H1 (cell line): ENCODE measurements at regions not wholly inside any gene's neighbourhood (a gene's known extent, or its start where the extent isn't known, plus 50 kb on each side); places are given as distances from the start of the nearest gene placed in this dataset.

ENCODE experiments used
- POU5F1 ChIP-seq: IDR thresholded peaks from 2 replicates; pipeline ENCODE4 v1.6.1; 2011; ENCODE audit warnings: low read depth, mild to moderate bottlenecking, low read length, moderate library complexity
- TF ChIP-seq, protein P1 (sequence below): fragments of 300-600 bp; sonication (generic); IDR thresholded peaks from 2 replicates; pipeline ENCODE4 v1.7.1; 2012; ENCODE audit warnings: low read length, moderate library complexity, mild to moderate bottlenecking, inconsistent platforms; ENCODE audit not compliant: insufficient replicate concordance
- TF ChIP-seq, protein P2 (sequence below): IDR thresholded peaks from 2 replicates; pipeline ENCODE4 v1.6.1; 2011; ENCODE audit warnings: low read depth, mild to moderate bottlenecking, low read length; ENCODE audit not compliant: insufficient read depth

DNA sequence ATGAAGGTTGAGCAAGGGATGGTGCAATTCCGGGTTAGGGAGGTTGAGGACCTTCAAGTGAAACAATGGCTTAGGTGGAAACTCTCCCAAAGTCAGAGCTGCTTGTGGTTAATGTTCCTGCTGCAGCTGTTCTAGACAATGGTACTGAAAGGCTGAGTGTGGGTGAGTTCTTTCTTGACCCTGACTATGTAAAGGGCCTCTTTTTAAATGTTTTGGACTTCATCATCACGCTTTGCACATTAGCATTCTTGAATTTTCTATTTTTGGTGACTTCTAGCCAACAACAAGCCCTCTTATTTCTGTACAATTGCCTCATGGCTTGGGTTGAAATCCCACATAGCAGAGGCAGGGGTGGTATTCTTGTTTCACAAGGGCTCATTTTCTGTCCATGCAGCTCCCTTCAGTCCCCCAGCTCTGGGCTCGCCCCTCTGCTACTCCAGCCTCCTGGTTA, 136.3 kb upstream of the ANKRD55 start (continued):
- TF ChIP-seq, protein P1, sequence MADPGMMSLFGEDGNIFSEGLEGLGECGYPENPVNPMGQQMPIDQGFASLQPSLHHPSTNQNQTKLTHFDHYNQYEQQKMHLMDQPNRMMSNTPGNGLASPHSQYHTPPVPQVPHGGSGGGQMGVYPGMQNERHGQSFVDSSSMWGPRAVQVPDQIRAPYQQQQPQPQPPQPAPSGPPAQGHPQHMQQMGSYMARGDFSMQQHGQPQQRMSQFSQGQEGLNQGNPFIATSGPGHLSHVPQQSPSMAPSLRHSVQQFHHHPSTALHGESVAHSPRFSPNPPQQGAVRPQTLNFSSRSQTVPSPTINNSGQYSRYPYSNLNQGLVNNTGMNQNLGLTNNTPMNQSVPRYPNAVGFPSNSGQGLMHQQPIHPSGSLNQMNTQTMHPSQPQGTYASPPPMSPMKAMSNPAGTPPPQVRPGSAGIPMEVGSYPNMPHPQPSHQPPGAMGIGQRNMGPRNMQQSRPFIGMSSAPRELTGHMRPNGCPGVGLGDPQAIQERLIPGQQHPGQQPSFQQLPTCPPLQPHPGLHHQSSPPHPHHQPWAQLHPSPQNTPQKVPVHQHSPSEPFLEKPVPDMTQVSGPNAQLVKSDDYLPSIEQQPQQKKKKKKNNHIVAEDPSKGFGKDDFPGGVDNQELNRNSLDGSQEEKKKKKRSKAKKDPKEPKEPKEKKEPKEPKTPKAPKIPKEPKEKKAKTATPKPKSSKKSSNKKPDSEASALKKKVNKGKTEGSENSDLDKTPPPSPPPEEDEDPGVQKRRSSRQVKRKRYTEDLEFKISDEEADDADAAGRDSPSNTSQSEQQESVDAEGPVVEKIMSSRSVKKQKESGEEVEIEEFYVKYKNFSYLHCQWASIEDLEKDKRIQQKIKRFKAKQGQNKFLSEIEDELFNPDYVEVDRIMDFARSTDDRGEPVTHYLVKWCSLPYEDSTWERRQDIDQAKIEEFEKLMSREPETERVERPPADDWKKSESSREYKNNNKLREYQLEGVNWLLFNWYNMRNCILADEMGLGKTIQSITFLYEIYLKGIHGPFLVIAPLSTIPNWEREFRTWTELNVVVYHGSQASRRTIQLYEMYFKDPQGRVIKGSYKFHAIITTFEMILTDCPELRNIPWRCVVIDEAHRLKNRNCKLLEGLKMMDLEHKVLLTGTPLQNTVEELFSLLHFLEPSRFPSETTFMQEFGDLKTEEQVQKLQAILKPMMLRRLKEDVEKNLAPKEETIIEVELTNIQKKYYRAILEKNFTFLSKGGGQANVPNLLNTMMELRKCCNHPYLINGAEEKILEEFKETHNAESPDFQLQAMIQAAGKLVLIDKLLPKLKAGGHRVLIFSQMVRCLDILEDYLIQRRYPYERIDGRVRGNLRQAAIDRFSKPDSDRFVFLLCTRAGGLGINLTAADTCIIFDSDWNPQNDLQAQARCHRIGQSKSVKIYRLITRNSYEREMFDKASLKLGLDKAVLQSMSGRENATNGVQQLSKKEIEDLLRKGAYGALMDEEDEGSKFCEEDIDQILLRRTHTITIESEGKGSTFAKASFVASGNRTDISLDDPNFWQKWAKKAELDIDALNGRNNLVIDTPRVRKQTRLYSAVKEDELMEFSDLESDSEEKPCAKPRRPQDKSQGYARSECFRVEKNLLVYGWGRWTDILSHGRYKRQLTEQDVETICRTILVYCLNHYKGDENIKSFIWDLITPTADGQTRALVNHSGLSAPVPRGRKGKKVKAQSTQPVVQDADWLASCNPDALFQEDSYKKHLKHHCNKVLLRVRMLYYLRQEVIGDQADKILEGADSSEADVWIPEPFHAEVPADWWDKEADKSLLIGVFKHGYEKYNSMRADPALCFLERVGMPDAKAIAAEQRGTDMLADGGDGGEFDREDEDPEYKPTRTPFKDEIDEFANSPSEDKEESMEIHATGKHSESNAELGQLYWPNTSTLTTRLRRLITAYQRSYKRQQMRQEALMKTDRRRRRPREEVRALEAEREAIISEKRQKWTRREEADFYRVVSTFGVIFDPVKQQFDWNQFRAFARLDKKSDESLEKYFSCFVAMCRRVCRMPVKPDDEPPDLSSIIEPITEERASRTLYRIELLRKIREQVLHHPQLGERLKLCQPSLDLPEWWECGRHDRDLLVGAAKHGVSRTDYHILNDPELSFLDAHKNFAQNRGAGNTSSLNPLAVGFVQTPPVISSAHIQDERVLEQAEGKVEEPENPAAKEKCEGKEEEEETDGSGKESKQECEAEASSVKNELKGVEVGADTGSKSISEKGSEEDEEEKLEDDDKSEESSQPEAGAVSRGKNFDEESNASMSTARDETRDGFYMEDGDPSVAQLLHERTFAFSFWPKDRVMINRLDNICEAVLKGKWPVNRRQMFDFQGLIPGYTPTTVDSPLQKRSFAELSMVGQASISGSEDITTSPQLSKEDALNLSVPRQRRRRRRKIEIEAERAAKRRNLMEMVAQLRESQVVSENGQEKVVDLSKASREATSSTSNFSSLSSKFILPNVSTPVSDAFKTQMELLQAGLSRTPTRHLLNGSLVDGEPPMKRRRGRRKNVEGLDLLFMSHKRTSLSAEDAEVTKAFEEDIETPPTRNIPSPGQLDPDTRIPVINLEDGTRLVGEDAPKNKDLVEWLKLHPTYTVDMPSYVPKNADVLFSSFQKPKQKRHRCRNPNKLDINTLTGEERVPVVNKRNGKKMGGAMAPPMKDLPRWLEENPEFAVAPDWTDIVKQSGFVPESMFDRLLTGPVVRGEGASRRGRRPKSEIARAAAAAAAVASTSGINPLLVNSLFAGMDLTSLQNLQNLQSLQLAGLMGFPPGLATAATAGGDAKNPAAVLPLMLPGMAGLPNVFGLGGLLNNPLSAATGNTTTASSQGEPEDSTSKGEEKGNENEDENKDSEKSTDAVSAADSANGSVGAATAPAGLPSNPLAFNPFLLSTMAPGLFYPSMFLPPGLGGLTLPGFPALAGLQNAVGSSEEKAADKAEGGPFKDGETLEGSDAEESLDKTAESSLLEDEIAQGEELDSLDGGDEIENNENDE, result no peak
- TF ChIP-seq, protein P2, sequence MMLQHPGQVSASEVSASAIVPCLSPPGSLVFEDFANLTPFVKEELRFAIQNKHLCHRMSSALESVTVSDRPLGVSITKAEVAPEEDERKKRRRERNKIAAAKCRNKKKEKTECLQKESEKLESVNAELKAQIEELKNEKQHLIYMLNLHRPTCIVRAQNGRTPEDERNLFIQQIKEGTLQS, result no peak
- TF ChIP-seq POU5F1, result no peak
